Stimulated activated CD4-positive, alpha-beta T cell treated with anti-CD3 and anti-CD28 coated beads, Interleukin-15, amount 100 ng/mL, for 48 hours (primary cell): ENCODE measurements at regions not wholly inside any gene's neighbourhood (a gene's known extent, or its start where the extent isn't known, plus 50 kb on each side); places are given as distances from the start of the nearest gene placed in this dataset.

ENCODE experiments used
- DNase-seq, 2 donors: peaks; one replicate each; pipeline ENCODE4 v3.0.0-alpha.2; 2020; ENCODE audit warnings: low read depth in 2 of 2

- DNase-seq, result no peak
These were observed 1222.7 kb upstream of the CITED2 start for GRCh38 chr6:140597181-140597580.

DNA sequence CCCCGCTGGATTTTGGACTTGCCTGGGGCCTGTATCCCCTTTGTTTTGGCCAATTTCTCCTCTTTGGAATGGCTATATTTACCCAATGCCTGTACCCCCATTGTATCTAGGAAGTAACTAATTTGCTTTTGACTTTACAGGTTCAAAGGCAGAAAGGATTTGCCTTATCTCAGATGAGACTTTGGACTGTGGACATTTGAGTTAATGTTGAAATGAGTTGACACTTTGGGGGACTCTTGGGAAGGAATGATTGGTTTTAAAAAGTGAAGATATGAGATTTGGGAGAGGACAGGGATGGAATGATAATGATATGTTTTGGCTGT is 1220.3 kb upstream of the CITED2 start:
- DNase-seq, result no peak

GRCh38 chr6:140592877-140593276 is 1218.4 kb upstream of the CITED2 start:
- DNase-seq, result no peak

- no peak for DNase-seq
These were observed 1216.2 kb upstream of the CITED2 start for GRCh38 chr6:140590641-140591040.

DNA sequence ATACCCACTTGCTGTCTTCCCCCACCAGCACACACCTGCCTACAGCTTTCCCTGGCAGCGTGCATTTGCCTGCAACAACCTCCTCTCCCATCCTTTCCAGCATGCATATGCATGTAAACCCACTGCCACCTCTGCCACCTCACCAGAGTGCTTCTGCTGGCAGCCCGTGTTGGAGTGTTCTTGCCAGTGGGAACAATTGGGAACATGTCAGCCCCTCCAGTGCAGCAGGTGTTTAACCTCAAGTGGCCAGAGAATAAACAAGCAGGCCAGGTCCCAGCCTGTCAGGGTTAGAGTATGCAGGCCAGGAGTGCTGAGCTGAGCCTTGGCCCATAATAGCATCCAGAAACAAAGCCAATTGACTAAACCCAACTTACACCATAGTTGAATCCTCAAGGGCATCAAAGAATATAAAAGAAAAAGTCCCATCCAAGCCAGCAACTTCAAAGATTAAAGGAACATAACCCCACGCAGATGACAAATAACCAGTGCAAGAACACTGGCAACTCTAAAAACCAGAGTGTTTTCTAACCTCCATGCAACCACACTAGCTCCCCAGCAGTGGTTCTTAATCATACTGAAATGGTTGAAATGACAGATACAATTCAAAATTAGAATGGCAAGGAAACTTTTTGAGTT is 1212.1 kb upstream of the CITED2 start:
- DNase-seq, result no peak

DNA sequence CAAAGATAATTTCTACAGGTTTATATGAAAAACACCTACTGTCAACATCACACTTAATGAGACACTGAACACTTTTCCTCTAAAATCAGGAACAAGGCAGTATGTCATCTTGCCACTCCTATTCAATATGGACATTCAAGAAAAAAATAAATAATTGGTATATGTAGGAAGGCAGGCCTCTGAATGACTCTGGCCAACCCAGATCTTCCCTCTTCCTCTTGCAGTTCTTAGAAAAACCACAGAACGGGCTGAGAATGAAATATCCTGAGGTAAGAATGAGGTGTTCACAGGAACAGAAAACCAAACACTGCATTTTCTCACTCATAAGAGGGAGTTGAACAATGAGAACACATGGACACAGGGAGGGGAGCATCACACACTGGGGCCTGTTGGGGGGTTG is 1207.2 kb upstream of the CITED2 start:
- no peak for DNase-seq

- DNase-seq, result no peak
These were observed 1205.5 kb upstream of the CITED2 start for GRCh38 chr6:140579918-140580317.

GRCh38 chr6:140576004-140576555 is 1201.6 kb upstream of the CITED2 start:
- no peak for DNase-seq

DNA sequence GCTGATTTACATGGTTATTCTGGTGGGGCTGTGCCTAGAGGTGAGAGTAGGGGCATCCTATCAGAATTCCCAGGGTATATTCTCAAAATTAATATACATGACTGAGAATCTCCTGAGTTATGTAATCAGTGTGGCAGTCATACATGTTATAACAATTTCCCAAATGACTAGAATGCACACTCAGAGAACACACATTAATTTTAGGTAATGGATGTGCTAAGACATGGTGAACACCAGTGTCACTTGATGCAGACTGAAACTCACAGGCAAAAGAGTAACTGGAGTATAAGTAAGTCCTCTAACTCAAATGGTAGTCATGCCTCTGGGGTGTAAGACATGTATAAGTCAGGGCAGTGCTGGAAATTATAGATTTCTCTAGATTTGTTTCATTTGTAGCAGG is 1198.4 kb upstream of the CITED2 start:
- DNase-seq, result no peak

DNA sequence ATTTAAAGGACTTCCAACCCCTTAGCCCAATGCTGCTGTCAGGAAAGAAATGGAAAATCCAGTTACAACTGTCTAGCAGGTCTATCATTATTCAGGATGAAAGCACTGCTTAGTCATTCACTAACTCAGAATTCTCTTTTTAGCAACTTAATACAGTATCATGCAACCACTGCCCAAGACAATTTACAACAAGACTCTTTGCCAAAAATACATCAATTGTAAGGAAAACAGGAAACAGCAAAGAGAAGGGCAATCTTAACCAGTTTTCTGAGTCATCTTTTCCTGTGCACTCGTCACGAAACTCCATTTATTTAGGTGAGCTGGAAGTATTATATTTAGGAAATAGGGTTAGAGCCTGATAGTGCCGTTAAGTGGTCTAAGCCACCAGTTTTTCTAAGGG is 1197.7 kb upstream of the CITED2 start:
- no peak for DNase-seq

DNA sequence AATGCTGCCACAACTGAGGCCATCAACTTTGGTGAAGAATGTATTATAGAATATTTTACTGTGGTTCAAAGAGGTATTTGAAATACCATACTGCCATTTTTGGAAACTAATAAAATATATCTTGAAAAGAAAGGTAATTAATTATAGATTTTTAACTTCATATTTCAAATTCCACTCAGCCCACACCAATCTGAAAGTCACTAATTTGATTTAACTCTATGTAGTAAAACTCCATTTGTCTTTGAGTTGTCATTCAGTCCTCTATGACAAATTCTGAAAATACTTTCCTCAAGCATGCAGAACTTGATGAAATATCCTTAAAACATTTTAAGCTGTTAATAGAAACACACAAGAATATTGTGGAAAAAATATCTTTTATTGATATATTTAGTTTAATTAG is 1196.7 kb upstream of the CITED2 start:
- no peak for DNase-seq

DNA sequence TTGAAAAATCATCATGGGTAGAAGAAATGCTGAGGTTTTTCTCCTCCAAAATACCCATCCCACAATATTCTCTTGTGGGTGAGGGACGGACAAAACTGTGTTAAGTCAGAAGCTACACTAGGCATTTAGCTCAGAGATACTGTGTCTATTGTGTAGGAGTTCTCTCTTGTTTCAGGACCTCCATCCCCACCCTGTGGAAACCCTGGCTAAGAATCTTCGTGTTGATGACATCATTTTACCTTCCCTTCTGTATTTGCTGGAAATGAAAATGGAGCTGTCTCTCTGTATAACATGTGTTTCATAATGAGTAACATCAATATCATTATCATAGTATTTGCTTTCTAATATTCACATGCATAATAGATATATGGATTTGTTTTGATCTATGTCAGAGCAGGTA is 1193.0 kb upstream of the CITED2 start:
- no peak for DNase-seq

GRCh38 chr6:140566781-140567277 is 1192.4 kb upstream of the CITED2 start:
- DNase-seq, result no peak

GRCh38 chr6:140563728-140564127 is 1189.3 kb upstream of the CITED2 start:
- no peak for DNase-seq

- DNase-seq, result no peak
These were observed 1187.3 kb upstream of the CITED2 start for GRCh38 chr6:140561701-140562100.

- no peak for DNase-seq
These were observed 1186.2 kb upstream of the CITED2 start for GRCh38 chr6:140560671-140561070.

GRCh38 chr6:140559458-140559857 is 1185.0 kb upstream of the CITED2 start:
- no peak for DNase-seq

DNA sequence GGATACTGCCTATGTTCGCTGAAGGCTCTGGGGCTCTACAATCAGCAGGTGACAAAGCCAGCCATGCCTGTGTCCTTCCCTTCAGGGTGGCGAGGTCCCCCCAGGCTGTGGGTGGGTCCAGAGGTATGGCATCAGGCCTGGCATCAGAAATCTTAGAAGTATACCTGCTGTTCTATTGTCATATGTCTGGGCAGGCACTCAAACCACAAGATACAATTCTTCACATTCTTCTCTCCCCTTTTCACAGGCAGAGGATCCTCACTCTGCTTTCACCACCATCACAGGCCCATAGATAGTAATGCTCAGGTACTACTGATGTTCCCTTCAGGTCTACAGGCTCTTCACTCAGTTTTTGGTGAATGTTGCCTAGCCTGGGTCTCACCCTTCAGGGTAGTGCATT is 1180.0 kb upstream of the CITED2 start:
- DNase-seq, result no peak

DNA sequence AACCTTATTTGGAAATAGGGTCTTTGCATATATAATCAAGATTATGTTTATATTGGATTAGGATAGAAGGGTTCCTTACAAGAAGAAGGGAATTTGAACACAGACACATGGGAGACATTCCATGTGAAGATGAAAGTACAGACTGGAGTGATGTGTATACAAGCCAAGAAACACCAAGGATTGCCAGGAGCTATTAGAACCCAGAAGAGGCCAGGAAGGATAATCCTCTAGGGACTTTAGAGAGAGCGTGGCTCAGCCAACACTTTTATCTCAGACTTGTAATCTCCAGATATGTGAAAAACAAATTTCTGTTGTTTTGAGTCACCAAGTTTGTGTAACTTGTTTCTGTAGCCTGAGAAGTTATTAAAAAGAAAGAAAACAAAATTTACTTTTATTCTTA is 1173.9 kb upstream of the CITED2 start:
- DNase-seq, result no peak

- DNase-seq, result no peak
These were observed 1172.2 kb upstream of the CITED2 start for GRCh38 chr6:140546640-140547039.

GRCh38 chr6:140544431-140544830 is 1170.0 kb upstream of the CITED2 start:
- DNase-seq, result no peak

DNA sequence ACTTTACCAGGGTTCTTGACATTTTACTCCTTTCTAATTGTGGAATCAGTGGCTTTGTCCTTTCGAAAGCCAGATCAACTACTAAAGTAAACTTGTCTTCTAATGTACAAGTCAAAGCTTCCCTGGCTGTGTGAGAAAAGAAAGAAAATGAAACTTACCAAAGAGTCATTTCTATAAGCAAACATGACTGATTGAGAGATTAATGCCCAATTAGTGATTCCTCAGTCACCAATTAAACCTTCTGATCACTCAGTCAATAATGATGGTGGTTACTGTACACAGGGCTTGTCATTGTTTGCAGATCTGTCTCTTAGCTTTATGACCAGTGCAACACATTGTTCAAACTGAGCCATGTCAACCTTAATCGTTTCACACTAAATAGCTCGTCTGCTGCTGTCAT is 1168.4 kb upstream of the CITED2 start:
- DNase-seq, result no peak

DNA sequence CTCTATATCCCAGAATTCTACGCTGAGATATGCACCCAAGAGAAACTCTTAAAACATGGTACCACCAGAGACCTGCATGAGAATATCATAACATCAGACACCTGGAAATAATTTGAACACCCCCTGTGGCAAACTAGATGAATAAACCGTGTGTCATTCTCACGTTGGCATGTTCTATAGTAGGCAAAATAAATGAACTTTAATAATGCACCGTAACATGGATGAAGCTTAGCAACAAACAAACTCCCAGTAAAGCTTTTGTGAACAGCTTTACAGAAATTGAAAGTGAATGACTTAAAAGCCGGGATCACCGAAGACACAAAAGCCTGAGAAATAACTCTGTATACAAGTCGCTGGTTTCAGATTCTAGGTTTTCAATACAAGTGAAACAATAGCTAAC is 1166.8 kb upstream of the CITED2 start:
- DNase-seq, result no peak

GRCh38 chr6:140540743-140541142 is 1166.3 kb upstream of the CITED2 start:
- no peak for DNase-seq
